GM10248 (cell line): ENCODE measurements at regions not wholly inside any gene's neighbourhood (a gene's known extent, or its start where the extent isn't known, plus 50 kb on each side); places are given as distances from the start of the nearest gene placed in this dataset.

Experiments used
- CTCF ChIA-PET: fragments of 300-600 bp; sonication (Branson Sonifier 250); formaldehyde crosslinking; extraction: SDS; loops from one replicate; lab custom pipeline; 2021; ENCODE audit warnings: antibody characterized with exemption; lab: Yijun Ruan, JAX
- POLR2A ChIA-PET: fragments of 350-650 bp; sonication (Branson Sonifier 250); formaldehyde crosslinking; extraction: SDS; loops from one replicate; lab custom pipeline; 2020; ENCODE audit warnings: antibody characterized with exemption; lab: Yijun Ruan, JAX
- DNase-seq: peaks from one replicate; pipeline ENCODE4 v3.0.0; 2012; ENCODE audit errors: extremely low spot score
- TF ChIP-seq, protein P1 (sequence below): IDR thresholded peaks from 2 replicates; pipeline ENCODE4 v1.5.1; 2012; ENCODE audit warnings: mild to moderate bottlenecking, low read depth; ENCODE audit errors: extremely low read depth, missing control alignments, control extremely low read depth

DNA sequence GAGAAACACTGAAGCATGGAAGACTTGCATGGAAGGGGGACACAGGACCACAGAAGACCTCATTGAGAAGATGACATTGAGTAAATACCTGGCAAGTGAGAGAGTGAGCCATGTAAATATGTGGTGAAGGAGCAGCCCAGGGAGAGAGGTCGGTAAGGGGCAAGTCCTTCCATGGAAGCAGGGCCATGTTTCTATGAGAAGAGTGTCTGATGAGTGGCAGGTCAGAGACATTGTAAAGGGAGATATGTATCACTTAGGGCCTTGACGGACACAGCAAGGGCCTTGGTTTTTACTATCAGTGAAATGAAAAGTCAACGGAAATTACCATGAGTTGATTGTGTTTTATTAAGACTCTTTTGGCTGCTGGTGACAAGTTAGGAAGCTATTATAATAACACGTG, 336.4 kb downstream of the PLK2 start:
- ChIA-PET POLR2A (no interaction called here), CTCF (no interaction called here)
- TF ChIP-seq, protein P1, sequence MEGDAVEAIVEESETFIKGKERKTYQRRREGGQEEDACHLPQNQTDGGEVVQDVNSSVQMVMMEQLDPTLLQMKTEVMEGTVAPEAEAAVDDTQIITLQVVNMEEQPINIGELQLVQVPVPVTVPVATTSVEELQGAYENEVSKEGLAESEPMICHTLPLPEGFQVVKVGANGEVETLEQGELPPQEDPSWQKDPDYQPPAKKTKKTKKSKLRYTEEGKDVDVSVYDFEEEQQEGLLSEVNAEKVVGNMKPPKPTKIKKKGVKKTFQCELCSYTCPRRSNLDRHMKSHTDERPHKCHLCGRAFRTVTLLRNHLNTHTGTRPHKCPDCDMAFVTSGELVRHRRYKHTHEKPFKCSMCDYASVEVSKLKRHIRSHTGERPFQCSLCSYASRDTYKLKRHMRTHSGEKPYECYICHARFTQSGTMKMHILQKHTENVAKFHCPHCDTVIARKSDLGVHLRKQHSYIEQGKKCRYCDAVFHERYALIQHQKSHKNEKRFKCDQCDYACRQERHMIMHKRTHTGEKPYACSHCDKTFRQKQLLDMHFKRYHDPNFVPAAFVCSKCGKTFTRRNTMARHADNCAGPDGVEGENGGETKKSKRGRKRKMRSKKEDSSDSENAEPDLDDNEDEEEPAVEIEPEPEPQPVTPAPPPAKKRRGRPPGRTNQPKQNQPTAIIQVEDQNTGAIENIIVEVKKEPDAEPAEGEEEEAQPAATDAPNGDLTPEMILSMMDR, result no peak
- no peak for DNase-seq

DNA sequence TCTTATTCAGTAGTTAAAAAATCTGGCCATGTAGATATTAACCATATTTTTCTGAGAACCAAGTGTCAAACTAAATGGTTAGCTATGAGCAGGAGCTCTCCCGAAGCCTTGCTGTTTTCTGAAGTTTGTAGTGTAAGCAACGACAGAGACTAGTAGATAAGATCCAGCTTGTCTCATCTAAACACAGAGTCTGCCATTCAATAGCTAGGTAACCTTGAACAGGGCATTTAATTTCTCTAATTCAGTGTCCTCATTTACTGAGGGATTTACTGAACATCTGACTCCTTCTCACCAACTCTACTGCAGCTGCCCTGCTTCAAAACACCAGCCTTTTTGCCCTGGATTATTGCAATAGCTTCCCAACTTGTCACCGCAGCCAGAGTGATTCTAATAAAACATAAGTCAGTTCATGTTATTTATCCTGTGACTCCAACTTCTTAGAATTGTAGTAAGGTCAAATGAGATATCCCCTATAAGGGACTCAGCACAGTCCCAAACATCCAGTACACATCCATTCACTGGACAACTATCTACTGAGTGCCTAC, 337.0 kb downstream of the PLK2 start:
- TF ChIP-seq, protein P1, result no peak
- no peak for DNase-seq
- ChIA-PET POLR2A (no interaction called here), CTCF (interaction anchor here (1.1 to 1.7 kb wide), 3 partner anchors 9 to 825 kb away, joined by 3 to 4 read pairs (median 3); no protein-coding TSS in a partner anchor)

DNA sequence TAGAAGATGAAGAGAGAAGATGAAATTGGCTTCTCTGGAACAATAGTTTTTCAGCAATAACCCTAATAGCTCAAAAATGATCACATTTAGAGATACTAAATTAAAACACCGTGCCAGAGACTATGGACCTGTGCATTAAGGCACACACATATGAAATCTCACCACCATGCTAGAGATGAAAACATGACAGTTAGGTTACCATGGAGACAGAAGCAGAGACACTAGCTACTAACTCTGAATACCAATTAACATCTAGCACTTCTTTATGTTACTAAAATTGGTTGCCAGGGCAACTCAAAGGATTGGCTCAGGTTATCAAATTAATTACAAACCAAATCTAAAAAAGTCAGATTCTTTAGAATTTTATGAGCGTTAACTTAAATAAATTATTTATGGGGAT, 337.7 kb downstream of the PLK2 start:
- CTCF ChIA-PET, result interaction anchor here (1.0 to 1.7 kb wide), 5 partner anchors 9 to 824 kb away, joined by 3 to 4 read pairs (median 3); no protein-coding TSS in a partner anchor
- TF ChIP-seq, protein P1, result no peak
- POLR2A ChIA-PET, result no interaction called here
- no peak for DNase-seq

DNA sequence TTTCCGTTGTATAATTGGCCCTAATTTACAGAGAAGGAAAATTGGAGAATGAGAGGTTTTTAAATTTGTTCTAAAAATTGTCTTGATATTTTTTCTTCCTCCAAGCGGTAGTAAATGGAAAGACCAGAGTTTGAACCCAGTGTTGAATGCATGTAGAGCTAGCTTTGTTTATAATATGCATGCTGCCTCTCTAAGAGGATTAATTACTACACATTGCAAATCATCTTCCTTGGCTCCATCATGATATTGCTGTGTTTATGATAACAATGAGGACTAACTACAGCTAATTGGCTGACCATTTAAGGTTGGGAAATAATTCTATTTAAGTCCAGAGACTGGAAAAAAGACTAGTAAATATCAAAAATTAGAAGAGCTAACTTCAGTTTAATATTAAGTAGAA, 338.5 kb downstream of the PLK2 start:
- TF ChIP-seq, protein P1, result no peak
- CTCF ChIA-PET, result interaction anchor here (1.0 to 1.7 kb wide), 3 partner anchors 8 to 22 kb away, joined by 3 to 4 read pairs (median 3); no protein-coding TSS in a partner anchor
- DNase-seq, result no peak
- POLR2A ChIA-PET, result no interaction called here

DNA sequence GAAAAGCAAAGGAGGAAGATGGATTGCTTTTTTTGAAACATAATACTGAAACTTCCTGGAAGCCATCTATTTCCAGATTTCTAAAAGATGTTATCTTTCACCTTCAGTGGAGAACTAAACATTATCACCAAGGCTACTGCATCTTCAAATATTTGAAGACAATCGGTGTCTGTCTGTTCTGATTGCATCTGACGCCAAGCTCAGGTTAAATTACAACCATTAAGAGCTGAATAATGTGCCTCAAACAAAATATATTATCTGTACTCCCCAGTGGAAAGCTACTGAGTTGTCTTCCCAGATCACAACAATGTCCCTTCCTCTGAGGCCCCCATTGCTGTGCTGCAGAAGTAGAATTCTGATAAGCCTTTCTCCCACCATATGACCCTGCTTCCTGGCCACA, 342.3 kb downstream of the PLK2 start:
- ChIA-PET CTCF (interaction anchor here (0.9 to 1.7 kb wide), 3 partner anchors 8 to 29 kb away, joined by 3 to 4 read pairs (median 4); no protein-coding TSS in a partner anchor), POLR2A (no interaction called here)
- TF ChIP-seq, protein P1, result no peak
- no peak for DNase-seq

DNA sequence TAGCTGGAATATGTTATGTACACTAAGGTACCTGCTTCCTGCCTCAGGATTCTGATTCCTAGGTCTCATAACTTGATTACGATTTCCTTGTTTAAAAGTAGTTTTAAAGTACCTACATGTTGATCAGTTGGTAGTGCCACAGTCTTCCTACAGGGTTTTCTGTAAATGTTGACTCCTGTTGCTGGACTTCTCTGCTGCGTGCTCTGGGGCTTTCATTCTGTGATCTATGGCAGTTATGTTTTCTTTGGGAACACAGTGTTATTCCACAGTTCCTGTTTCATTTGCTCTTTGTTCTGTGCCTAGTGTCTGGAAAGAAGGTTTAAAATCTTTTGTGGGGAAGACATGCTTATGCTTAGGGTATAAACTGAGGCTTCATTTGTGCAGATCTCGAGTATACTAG, 343.5 kb downstream of the PLK2 start:
- ChIA-PET CTCF (interaction anchor here (0.7 kb wide), 1 partner anchor 17 kb away, joined by 3 read pairs; no protein-coding TSS in a partner anchor), POLR2A (no interaction called here)
- DNase-seq, result no peak
- TF ChIP-seq, protein P1, result no peak
